ENCODE measurements at regions not wholly inside any gene's neighbourhood (a gene's known extent, or its start where the extent isn't known, plus 50 kb on each side); places are given as distances from the start of the nearest gene placed in this dataset.

DNA sequence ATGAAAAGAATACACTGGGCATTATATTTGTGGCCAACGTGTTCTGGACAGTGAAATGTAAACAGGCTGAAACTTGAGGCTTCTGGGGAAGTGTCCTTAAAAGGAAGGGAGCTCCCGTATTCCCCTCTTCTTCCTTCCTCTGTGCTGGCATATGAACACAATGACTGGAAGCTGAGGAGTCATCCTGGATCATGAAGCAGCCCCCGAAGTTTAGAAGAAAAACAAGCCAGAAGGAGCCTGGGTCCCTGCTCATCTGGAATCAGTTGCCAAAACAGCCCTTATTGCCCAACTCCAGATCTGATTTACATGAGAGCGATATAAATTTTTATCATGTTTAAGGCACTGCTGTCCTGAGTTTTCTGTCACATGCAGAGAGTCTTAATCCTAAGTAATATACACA is 65.4 kb upstream of the SLC1A1 start:
- no peak for TF ChIP-seq CTCF (IDR thresholded peaks at IDR 0.05)
- no peak for TF ChIP-seq EP300 (IDR thresholded peaks at IDR 0.05; ENCODE audit: borderline replicate concordance in 1 of 2, low read depth in 1 of 2, low read length in 1 of 2)
- no peak for TF ChIP-seq RCOR1 (IDR thresholded peaks at IDR 0.05; ENCODE audit: low read length)
- TF ChIP-seq POLR2AphosphoS5 (IDR thresholded peaks at IDR 0.05; ENCODE audit: low read depth, low read length): no peak
- TF ChIP-seq REST (IDR thresholded peaks at IDR 0.05; ENCODE audit: low read depth, low read length): no peak
- TF ChIP-seq TAF1 (IDR thresholded peaks at IDR 0.05; ENCODE audit: borderline replicate concordance, low read depth, low read length): no peak
- TF ChIP-seq, protein P1, sequence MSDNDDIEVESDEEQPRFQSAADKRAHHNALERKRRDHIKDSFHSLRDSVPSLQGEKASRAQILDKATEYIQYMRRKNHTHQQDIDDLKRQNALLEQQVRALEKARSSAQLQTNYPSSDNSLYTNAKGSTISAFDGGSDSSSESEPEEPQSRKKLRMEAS (IDR thresholded peaks at IDR 0.05; ENCODE audit: low read depth): no peak
- no peak for TF ChIP-seq JUND (IDR thresholded peaks at IDR 0.05)
- no peak for TF ChIP-seq SIN3A (IDR thresholded peaks at IDR 0.05; ENCODE audit: borderline replicate concordance, low read depth, low read length)
- no peak for TF ChIP-seq USF2 (IDR thresholded peaks at IDR 0.05; ENCODE audit: borderline replicate concordance, low read depth, low read length)
